NCI-H526 treated with DMSO at 0.1 percent for 48 hours (cell line): ENCODE measurements at regions not wholly inside any gene's neighbourhood (a gene's known extent, or its start where the extent isn't known, plus 50 kb on each side); places are given as distances from the start of the nearest gene placed in this dataset.

Experiments
- DNase-seq: peaks from one replicate; lab custom pipeline; 2025; lab: John Stamatoyannopoulos, UW

DNA sequence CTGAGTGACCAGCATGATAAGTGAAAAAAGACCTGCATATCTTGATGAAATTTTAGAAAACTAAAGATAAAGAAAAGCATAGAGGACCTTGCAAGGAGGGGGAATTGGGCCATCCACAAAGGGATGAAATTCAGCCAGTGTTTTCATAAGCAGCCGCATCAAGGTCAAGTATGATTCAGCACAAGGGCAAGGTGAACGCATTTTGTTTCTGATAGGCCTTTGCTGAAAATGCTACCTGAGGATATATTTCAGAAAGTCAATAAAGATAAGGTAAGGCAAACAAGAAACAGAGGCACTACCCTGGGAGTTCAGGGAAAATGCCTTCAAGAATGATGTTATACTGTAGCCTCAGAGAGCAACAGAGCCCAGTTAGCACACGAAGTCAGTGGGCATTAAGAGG, 55.0 kb upstream of the SHH start:
- no peak for DNase-seq

DNA sequence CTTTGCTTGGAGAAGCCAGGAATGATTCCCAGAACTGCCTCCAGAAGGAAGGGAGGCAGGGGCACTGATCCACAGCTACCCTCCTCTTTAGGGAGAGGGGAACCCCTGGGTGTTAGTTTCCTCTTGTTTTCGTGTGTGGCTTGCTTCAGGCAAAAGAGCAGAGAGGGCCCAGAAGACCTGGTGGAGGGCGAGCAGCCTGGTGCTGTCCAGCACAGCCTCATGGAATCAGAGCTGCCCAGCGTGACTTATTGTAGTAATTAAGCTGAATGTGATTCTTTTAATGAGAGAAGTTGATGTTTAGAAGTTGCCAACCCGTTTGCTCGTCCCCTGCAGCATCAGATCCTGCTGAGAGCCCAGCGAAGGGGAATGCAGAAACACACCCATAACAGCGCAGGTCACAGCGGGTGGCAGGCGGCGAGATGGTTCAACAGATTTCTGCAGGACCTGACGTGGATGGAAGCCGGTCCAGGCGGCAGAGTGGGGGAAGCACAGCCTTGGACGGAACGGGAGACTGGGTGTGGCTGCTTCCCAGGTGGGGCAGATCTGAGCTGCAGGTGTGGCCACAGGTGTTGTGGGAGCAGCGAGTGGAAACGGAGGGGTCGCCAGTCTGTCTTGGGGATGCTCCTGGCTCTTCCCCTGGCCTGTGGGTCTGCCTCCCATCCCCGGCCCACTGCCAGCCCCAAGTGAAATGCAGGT, 53.7 kb upstream of the SHH start:
- no peak for DNase-seq

- DNase-seq = no peak
Observed at GRCh38 chr7:155864991-155865690, 52.9 kb upstream of the SHH start.

- no peak for DNase-seq
Observed at GRCh38 chr7:155864271-155864985, 52.2 kb upstream of the SHH start.

DNA sequence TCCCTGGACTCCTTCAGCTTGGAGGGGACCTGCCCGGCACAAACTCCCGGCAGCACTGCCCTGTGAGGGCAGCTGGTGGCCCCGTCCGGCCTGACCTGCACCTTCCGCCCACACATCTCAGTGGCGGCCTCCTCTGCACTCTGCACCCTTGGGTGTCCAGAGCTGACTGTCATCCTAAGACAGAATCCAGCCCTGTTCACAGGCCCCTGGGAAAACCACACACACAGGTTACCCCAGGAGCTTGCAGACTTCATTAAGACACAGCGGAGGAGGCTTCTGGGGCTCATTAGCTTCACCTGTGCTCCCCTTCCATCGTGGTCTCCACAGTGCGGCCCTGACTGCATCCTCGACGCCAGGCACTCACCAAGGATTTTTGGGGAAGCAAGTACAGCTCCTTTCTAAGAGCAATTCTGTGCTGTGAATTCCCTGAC, 51.5 kb upstream of the SHH start:
- DNase-seq = no peak

DNA sequence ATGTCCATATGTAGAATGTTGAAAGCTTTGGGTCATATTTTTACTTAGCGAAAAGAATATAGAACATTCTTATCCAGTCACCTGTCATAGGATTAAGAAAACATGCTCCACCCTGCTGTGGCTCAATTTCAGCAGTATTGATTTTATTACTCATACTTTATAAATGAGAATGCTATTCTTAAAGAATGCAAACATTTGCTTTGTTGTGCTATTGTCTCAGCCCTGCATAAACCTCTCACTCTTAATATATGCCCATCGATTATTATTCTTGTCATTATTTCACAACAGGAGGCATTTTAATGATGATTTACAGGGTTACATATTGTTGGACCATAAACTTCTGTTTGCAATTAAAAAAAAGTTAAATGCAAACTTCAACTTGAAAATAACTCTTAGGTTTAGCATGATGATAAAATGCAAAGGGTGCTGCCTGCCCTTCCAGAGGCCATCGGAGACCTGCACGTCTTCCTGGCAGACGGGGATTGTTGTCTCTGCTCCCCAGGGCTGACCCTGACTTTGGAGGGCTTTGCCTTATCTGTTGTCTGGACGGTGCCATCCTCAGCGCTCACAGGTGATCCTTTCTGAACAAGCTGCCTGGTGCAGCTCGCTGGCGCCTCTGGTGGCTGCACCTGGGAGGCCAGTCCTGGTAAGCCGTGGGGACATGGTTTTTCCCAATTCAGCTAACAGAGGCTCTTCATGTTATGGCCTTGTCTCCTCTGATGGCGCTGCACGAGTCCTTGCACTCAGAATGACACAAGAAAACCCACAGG, 50.0 kb upstream of the SHH start:
- DNase-seq = no peak
